Peyer's patch (tissue), 4 donors: ENCODE measurements at regions not wholly inside any gene's neighbourhood (a gene's known extent, or its start where the extent isn't known, plus 50 kb on each side); places are given as distances from the start of the nearest gene placed in this dataset.

Experiments used
- POLR2A ChIP-seq, 2 donors: fragments of 450-650 bp; IDR thresholded peaks; one replicate each; pipeline ENCODE4 v1.5.1; 2017; ENCODE audit warnings: antibody characterized with exemption in 2 of 2, mild to moderate bottlenecking in 2 of 2, moderate library complexity in 2 of 2
- TF ChIP-seq, protein P1 (sequence below), 6 experiments: fragments of 450-650 bp in 4 of 6; fragments of 200-600 bp in 2 of 6; sonication (generic) in 1 of 6; IDR thresholded peaks; one replicate each; pipeline ENCODE4 v1.5.1; 2017 to 2019; ENCODE audit warnings: antibody characterized with exemption in 6 of 6, mild to moderate bottlenecking in 3 of 6, moderate library complexity in 1 of 6

DNA sequence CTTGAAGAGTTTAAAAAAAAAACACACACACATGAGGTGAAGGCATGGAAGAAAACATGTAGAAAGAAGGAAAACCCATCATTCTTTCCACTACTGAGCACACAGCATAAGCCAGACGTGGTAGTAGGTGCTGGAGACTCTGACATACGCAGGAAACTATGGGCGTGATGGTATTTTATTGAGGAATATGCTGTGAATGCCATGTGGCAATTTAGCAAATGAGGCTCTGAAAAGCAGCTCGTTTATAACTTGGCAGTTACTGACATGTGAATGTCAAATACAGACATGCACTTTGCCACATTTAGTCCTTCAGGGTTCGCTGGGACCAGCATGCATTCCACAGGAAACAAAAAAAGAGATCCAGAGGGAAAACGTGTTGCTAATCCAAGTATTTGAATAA, 74.3 kb upstream of the IFNAR2 start:
- TF ChIP-seq POLR2A (IDR thresholded peaks at IDR 0.05): no peak
- TF ChIP-seq, protein P1, sequence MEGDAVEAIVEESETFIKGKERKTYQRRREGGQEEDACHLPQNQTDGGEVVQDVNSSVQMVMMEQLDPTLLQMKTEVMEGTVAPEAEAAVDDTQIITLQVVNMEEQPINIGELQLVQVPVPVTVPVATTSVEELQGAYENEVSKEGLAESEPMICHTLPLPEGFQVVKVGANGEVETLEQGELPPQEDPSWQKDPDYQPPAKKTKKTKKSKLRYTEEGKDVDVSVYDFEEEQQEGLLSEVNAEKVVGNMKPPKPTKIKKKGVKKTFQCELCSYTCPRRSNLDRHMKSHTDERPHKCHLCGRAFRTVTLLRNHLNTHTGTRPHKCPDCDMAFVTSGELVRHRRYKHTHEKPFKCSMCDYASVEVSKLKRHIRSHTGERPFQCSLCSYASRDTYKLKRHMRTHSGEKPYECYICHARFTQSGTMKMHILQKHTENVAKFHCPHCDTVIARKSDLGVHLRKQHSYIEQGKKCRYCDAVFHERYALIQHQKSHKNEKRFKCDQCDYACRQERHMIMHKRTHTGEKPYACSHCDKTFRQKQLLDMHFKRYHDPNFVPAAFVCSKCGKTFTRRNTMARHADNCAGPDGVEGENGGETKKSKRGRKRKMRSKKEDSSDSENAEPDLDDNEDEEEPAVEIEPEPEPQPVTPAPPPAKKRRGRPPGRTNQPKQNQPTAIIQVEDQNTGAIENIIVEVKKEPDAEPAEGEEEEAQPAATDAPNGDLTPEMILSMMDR (IDR thresholded peaks at IDR 0.05): no peak
